ENCODE measurements at regions not wholly inside any gene's neighbourhood (a gene's known extent, or its start where the extent isn't known, plus 50 kb on each side); places are given as distances from the start of the nearest gene placed in this dataset.

GRCh38 chr15:61724251-61724939 is 335.9 kb downstream of the VPS13C start:
- peaks cover 2 to 4% of the 10 kb centered on the region in 2 experiments for H3K27me3 ChIP-seq (replicated peaks in 1 of 2; ENCODE audit: control insufficient read depth in 2 of 2, insufficient read depth in 2 of 2, low read length in 1 of 2)
- ChIA-PET POLR2A (no interaction called here), SMC1A (ENCODE audit: uncharacterized antibody, unreplicated experiment) (no interaction called here), CTCF (no interaction called here), RAD21 (ENCODE audit: unreplicated experiment) (no interaction called here)
- intact Hi-C loops (cut with micrococcal nuclease; ENCODE audit: unreplicated experiment) (no loop called here), in situ Hi-C loops (cut with MboI) (no loop called here)
- no peak for DNase-seq (ENCODE audit: low read depth, low spot score)
- WGBS (ENCODE audit: insufficient coverage, insufficient replicate concordance, low lambda C conversion rate, missing lambda C conversion rate) = 34% methylated on average over 12 of the region's 12 CpGs
- H3K4me3 ChIP-seq = no peak overlapping the region
- H3K36me3 ChIP-seq (ENCODE audit: control insufficient read depth in 2 of 2, insufficient read depth in 2 of 2, low read length in 1 of 2) = no peaks in the 10 kb centered on the region
- no peaks in the 10 kb centered on the region for H3K79me2 ChIP-seq (ENCODE audit: control insufficient read depth, insufficient read depth, low read length)
- TF ChIP-seq NR2F1 (conservative IDR thresholded peaks at IDR 0.05) (no peak), NRF1 (conservative IDR thresholded peaks at IDR 0.05; ENCODE audit: low read depth, low read length) (no peak), MYB (IDR thresholded peaks at IDR 0.05; ENCODE audit: borderline replicate concordance, low read depth, low read length) (no peak), ASH2L (IDR thresholded peaks at IDR 0.05; ENCODE audit: borderline replicate concordance, low read depth) (no peak), ZNF384 (IDR thresholded peaks at IDR 0.05; ENCODE audit: borderline replicate concordance, low read depth, low read length) (no peak), BMI1 (IDR thresholded peaks at IDR 0.05; ENCODE audit: borderline replicate concordance) (no peak), TCF3 (IDR thresholded peaks at IDR 0.05; ENCODE audit: borderline replicate concordance, insufficient read depth, low read depth, low read length) (no peak), EED (IDR thresholded peaks at IDR 0.05; ENCODE audit: low read depth) (no peak), GATAD2B (conservative IDR thresholded peaks at IDR 0.05; ENCODE audit: low read depth) (no peak), MEF2B (IDR thresholded peaks at IDR 0.05; ENCODE audit: partially characterized antibody, poor library complexity, severe bottlenecking) (no peak), SIN3A (IDR thresholded peaks at IDR 0.05; ENCODE audit: low read depth, low read length) (no peak), ZZZ3 (IDR thresholded peaks at IDR 0.05; ENCODE audit: control insufficient read depth, insufficient read length, low read depth) (no peak)
- TF ChIP-seq, protein P1, sequence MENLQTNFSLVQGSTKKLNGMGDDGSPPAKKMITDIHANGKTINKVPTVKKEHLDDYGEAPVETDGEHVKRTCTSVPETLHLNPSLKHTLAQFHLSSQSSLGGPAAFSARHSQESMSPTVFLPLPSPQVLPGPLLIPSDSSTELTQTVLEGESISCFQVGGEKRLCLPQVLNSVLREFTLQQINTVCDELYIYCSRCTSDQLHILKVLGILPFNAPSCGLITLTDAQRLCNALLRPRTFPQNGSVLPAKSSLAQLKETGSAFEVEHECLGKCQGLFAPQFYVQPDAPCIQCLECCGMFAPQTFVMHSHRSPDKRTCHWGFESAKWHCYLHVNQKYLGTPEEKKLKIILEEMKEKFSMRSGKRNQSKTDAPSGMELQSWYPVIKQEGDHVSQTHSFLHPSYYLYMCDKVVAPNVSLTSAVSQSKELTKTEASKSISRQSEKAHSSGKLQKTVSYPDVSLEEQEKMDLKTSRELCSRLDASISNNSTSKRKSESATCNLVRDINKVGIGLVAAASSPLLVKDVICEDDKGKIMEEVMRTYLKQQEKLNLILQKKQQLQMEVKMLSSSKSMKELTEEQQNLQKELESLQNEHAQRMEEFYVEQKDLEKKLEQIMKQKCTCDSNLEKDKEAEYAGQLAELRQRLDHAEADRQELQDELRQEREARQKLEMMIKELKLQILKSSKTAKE (IDR thresholded peaks at IDR 0.05; ENCODE audit: low read depth, poor library complexity, severe bottlenecking) = no peak
- BruUV-seq (replicated peaks) = no TSS peak
- no peak overlapping the region for H2AFZ ChIP-seq (ENCODE audit: control insufficient read depth, low read depth, low read length)
- H3K9ac ChIP-seq (ENCODE audit: control insufficient read depth, insufficient read depth, low read length) = no peak overlapping the region
- H3K9me3 ChIP-seq (replicated peaks; ENCODE audit: control insufficient read depth, insufficient read depth, low read length) = no peaks in the 10 kb centered on the region
- no peaks in the 10 kb centered on the region for H4K20me1 ChIP-seq (ENCODE audit: control insufficient read depth, insufficient read depth)
- no peak for FAIRE-seq
- no peak for ATAC-seq
- H3K4me2 ChIP-seq (ENCODE audit: control insufficient read depth, insufficient read depth) = no peak overlapping the region
- H3K27ac ChIP-seq (ENCODE audit: control insufficient read depth, insufficient read depth) = no peak overlapping the region
- no peaks in the 10 kb centered on the region for H3K4me1 ChIP-seq (ENCODE audit: control insufficient read depth, insufficient read depth, low read length)
